ENCODE measurements at regions not wholly inside any gene's neighbourhood (a gene's known extent, or its start where the extent isn't known, plus 50 kb on each side); places are given as distances from the start of the nearest gene placed in this dataset.

DNA sequence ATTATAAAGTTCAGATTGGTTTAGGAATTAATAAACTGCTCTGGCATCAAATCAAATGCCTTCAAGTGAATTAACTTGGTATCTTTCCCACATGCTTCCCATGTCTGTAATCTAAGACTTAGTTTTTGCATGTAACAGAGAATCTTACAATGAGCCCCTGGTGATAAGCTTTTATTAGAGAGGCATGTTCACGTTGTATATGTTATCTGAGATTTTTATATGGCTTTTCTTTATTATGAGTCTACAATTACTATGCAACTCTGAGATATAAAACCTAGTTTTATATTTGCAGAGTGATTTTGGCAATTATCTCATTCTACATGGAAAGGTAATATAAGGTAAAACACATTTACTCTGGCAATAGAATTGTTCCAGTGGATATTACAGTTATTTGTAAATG, 1578.4 kb upstream of the IGFBP7 start:
- no peak for DNase-seq (ENCODE audit: low read depth)

DNA sequence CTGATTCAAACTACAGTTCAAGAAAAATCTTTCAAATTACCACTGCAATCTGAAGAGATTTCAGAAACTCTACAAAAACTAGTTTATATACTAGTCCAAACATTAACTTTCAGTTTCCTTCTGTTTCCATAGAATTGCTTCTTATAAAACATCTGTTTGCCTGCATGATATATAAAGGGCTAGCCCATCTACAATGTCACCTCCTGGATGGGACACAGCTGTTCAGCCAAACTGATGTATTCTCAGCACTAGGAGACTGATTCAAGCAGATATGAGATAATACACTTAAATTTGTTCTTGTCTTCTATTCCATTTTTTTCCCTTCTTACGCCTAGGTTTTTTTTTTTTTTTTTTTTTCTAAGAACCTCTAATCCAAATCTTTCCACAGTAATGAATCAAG, 1569.7 kb upstream of the IGFBP7 start:
- DNase-seq (ENCODE audit: low read depth), result no peak

DNA sequence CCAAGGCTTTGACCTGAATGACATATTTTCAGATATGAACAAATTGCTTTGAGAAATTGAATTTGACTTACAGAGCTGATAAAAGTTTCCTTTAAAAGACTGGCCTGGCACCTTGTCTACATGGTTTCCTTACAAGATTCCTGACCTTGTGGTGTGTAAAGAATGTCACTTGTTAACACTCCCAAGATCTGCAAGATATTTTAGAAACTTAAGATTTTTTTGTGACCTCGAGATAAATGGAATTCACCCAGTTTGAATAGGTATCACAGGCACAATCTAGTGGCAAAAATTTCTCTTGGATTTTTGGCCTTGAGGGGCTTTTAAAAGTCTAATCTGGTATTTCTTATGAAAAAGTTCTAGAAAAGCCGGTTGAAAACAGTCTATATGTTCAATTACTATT, 1568.9 kb upstream of the IGFBP7 start:
- DNase-seq (ENCODE audit: low read depth), result no peak

DNA sequence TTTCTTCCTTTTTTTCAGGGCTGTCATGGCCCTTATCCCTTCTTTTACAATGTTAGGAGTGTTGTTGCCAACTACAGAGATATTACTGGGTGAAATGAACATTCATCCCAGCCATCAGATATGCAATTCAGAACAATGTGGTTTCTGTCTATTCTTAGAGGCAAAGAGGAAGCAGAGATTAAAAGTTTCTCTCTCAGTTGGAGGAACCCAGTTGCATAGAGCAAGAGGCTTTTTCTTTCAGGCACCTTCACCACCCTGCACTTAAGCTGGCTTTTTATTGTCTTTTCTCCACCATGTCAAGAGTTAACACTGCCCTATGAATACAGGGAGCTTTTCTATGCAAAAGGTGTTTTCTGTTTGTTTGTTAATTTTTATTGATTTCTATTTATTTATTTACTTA, 1559.6 kb upstream of the IGFBP7 start:
- DNase-seq (ENCODE audit: low read depth), result no peak

DNA sequence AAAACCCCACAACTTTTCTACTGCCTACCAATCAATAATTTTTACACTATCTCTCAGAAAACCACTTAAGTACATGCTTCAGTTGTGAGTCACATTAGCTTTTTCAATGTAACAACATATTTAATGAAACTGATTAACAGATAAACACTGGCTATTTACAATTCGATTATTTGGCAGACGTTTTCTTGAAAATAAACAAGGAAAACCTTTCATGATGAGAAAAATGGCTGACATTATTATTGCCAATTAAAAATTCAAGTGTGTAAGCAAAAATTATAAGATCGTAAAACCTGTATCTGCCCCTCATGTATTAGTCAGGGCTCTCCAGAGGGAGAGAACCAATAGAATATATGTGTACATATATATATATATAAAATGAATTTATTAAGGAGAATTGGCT, 1555.5 kb upstream of the IGFBP7 start:
- no peak for DNase-seq (ENCODE audit: low read depth)

DNA sequence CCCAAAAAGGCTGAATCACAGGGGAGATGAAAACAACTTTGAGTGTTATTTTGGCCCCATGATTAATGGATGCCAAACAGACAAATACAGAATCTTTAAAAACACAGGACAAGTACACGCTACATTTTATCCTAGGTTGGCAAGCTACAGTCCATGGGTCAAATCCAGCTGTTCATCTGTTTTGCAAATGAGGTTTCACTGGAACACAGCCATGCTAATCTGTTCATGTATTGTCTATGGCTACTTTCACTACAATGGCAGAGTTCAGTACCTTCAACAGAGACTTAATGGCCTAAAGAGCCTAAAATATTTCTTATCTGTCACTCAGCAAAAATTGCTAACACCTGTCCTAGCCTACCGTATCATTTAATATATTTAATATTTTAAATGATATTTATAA, 1548.5 kb upstream of the IGFBP7 start:
- no peak for DNase-seq (ENCODE audit: low read depth)

DNA sequence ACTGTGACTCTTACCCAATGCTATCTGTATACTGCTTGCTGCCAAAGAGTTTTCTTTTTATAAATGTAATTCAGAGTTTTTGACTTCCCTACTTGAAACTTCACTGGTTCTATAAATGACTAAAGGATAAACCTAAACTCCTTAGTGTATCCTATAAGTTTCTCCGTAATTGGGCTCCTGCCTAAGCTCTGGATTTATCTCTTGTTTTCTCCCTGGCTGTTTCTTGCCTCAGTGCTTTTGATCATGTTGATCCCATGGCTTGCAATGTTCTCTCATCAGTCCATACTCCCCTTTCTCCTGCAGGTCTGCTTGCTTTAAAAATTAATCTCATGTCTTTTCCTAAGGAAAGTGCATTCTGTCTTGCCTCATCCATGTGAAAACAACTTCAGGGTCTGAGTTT, 1543.1 kb upstream of the IGFBP7 start:
- no peak for DNase-seq (ENCODE audit: low read depth)

DNA sequence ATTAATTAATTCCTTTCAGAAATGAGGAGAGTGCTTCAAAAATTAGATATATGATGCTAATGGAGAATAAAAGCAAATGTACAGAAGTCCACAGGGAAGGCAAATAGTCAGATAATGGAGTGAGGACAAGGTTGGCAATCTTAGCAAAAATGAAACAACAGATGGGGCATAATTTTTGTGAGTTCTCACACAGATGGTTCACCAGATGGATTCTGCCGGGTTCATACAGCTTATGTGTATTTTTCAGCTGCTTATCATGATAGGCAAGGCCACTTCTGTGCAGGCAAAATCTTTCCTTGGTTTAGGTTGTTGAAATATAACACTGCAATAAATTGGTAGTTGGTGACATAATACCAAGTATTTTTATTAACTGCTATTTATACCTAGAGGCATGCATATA, 1539.0 kb upstream of the IGFBP7 start:
- no peak for DNase-seq (ENCODE audit: low read depth)

DNA sequence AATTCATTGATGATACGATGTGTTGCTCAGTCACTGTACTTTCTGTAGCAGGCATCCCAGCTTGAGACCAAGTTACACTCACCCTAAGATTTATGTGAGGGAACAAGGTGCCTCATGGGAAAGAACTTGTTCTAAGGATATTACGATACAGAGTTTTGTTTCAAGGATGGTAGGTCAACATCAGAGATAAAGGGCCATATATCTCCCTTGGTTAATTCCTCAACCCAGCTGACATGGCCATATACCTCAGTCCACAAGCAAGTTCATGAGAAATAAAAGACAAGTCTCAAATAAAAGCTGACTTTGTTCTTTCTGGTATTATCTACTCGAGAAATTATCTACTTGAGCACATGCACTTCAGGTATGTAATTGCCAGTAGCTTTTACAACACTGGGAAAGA, 1535.9 kb upstream of the IGFBP7 start:
- no peak for DNase-seq (ENCODE audit: low read depth)

DNA sequence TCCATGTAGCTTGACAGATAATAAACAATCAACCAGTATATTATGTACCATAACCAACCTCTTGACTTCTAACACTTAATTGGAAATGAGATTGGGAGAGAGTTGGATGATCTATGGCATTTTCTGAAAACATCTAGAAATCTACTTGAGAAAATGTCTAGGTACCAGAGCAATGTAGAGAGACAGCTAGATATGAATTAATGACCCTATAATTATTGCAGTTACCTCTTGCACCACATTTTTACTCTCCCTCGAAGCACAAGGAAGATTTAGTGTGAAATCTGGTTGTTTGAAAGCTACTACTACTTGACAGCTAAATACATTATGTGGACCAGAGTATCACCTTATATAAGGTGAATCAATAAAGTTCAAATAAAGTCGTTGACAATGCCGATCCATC, 1534.4 kb upstream of the IGFBP7 start:
- DNase-seq (ENCODE audit: low read depth), result no peak

DNA sequence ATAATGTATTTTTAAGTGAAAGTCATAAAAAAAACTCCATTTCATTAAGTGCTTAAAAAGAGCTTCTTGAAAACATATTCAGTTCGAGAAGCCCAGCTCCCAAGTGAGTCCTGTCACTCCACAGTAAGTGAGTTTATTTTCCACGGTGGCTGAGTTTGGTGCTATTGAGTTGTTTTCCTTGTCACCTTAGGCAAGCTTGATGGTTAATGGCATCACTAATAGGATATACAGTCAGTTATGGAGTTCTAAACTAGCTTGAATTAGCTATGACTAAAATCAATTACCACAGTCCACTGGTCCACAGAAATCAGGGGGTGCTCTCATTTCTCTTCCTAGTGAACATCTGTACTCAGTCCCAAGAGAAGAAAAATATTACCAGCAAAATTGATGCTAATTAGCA, 1526.2 kb upstream of the IGFBP7 start:
- no peak for DNase-seq (ENCODE audit: low read depth)

DNA sequence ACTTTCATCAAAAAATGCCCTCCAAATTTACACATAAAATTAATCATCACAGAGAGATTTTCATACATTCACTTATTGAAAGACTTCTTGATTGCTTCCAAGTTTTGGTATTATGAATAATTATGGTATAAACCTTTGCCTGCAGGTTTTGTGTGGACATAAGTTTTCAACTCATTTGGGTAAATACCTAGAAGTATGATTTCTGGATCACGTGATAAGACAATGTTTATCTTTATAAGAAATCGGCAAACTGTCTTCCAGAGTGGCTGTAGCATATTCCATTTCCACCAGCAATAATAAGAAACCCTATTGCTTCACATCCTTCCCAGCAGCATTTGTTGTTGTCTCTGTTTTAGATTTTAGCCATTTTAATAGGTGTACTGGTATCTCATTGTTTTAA, 1507.0 kb upstream of the IGFBP7 start:
- no peak for DNase-seq (ENCODE audit: low read depth)

DNA sequence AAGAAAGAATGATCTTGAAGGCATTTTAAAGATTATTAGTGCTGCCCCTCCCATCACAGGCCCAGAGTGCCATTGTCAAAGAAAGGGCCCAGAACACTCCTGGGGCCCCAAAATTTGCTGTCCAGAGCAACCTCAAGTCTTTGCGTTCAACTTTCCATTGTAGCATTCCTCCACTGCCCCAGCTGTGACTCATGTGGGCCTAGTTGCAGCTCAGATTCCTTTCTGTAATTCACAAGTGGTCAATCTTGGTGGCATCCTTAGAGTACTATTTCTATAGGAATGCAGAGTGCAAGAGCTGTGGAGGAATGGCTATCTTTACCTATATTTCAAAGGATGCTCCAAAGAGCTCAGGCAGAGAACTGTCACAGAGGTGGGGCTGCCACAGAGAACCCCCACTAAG, 1500.8 kb upstream of the IGFBP7 start:
- DNase-seq (ENCODE audit: low read depth), result no peak

DNA sequence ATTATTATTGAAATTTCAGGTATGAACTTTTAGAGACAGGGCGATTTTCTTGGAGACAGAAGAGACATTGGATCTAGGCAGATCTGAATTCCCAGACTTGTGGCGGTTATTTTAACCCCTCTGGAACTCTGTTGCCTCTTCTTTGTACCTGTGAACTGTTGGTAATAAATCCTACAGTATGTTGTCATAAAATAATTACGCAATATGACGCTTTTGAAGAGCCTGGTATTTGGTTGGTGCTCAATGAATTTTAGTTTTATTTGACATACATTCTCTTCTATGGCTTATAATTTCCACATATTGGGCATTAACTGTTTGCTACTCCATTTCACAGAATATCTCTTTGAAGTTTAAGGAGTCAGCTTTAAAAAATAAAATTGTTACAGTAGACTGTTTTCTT, 1496.1 kb upstream of the IGFBP7 start:
- DNase-seq (ENCODE audit: low read depth), result no peak

DNA sequence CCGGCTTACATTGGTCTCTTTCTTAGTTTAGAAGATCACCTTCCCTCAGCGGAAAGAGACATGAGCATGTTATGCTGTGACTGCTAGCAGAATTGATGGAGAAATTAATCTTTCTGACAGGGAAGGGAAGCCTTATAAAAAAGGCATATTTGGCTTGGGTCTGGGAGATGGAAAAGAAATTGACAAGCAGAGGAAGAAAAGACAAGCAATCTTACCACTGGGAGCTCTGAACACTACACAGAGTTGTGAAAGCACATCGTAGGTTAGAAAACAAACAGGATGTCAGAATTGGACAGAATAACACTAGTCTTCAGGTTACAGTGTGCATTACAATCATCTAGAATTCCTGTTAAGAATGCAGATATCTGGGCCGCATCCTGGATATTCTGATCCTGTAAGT, 1493.8 kb upstream of the IGFBP7 start:
- DNase-seq (ENCODE audit: low read depth), result no peak

DNA sequence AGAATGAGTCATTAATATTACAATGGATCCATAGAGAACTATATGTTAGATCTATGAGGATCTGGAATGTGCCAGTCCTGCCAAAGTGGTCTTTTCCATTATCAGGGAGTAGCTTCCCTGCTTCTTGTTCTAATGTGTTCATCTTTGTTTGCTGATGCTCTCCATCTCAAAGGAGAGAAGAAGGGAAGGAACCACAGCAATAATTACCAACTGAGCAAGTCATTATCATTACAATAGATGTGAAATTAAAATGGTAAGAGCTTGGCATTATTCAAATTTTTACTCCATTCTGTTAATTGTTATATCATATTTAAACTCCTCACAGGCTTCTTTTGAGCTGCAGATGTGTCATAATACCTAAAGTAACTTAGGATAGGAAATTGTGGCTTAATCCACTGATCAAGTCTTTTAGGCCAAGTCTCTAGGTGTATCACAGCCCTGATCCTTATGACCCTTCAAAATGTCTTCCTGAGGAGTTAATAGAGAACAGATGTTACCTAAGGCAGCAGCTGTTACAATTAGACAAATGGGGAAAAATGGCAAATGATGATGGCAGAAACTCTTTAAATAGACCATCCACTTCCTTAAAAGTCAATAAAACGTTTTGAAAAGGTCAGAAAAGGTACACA, 1492.7 kb upstream of the IGFBP7 start:
- DNase-seq (ENCODE audit: low read depth), result no peak

DNA sequence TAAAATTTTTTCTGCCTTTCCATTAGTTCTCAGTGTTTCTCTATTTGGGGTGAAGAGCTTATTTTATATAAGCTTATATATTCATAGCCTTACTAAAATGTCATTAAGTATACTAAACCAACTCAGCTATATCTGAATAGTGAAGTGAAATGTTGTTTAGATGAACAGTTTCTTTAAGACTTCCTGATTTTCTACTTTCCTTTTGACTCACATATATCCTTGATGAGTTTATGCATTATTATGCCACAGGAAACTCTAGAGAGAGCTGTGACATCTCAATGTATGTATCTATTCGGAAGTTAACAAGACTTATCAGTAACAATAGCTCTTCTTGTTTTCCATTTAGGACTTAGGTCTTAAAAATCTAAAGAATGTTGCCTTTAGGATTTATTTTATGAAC, 1491.8 kb upstream of the IGFBP7 start:
- no peak for DNase-seq (ENCODE audit: low read depth)

DNA sequence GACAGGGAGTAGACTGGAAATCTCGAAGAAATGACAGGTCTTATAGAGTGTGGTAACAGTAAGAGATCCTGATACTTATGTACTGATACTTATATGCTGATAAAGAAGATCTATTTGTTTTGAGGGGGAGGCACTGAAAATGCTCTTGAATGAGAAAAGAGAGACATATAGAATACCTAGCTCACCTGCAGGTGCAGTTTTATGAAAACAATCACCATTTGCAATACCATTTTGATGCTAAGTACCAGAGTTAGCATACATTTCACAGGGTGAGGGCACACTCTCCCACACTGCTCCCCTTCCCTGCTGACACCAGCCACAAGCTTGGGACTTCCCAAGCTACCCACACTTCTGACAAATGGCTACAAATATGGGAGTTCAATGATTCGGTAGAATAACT, 1490.1 kb upstream of the IGFBP7 start:
- DNase-seq (ENCODE audit: low read depth), result no peak

DNA sequence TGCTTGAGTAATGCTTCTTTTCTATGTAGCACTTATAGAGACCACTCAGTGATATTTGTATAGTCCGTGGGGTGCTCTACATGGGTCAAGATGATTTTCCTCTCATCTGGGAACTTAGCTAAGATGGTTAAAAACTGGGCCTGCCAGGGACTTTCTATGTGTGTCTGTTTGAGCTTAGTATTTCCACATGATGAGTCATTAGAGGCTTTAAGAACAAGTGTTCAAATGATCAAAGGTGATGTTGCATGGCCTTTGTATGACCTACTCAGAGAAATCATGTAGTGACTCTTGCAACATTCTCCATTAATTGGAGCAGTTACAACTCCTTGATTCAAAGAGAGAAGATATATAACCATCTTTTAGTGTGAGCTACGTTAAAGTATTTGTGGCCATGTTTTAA, 1480.5 kb upstream of the IGFBP7 start:
- DNase-seq (ENCODE audit: low read depth), result no peak

DNA sequence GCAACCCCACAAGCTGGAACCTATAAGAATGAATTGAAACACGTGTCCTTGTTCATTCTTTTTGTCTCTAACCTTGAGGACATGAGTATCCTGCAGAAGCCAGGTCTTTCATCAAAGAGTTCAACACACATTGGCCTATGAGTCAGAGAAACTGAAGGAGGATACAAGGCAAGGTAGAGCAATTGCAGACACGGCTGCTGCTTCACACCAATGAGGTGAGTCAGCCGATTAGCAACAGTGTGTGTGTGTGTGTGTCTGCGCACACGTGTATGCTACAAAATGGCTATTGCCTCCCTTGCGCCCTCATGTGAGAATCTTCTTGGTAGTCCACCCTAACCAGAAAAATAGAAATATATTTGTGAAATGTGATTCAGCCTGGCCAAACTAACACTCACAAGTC, 1477.7 kb upstream of the IGFBP7 start:
- no peak for DNase-seq (ENCODE audit: low read depth)

DNA sequence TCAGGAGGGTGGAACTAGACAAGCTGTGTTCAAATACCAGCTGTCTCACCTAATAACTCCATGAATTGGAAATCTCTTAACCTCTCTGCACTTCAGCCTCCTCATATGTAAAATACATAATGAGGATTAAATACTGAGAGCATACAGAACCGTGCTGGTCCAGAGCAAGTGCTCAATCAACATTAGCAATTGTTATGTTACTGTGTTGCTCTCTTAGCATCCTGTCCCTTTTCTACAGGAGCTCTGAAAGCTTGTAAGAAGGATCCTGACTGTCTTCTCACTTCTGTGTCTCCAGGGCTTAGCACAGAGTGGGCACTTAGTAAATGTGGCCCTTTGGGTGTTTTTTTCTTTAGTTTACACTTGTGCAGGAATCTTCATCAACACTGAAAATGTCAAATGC, 1456.1 kb upstream of the IGFBP7 start:
- DNase-seq (ENCODE audit: low read depth), result no peak

DNA sequence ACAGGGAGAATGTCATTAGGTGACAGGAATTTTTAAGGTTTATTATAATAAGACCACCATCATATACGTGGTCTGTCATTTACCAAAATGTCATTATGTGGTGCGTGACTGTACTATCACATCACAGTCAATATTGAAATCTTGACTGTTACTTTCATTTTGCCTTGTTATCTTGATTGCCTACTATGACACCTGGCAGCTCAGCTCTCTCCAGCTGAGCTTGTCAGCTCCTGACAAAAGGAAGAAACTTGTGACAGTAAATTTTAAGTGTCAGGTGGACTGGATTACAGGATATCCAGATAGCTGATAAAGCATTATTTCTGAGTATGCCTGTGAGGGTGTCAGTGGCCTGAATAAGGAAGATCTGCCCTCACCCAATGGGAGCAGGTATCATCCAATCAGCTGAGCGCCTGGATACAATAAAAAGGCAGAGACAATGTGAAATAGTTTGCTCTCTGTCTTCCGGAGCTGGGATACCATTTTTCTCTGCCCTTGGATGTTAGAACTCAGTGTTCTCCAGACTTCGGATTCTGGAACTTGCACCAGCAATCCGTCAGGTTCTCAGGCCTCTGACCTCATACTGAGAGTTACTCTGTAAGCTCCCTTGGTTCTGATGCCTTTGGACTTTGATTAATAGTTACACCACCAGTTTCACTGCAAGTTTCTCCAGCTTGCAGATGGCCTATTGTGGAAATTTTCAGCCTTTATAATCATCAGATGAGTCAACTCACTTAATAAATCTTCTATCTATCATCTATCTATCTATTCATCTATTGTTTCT, 1454.7 kb upstream of the IGFBP7 start:
- DNase-seq (ENCODE audit: low read depth), result no peak

DNA sequence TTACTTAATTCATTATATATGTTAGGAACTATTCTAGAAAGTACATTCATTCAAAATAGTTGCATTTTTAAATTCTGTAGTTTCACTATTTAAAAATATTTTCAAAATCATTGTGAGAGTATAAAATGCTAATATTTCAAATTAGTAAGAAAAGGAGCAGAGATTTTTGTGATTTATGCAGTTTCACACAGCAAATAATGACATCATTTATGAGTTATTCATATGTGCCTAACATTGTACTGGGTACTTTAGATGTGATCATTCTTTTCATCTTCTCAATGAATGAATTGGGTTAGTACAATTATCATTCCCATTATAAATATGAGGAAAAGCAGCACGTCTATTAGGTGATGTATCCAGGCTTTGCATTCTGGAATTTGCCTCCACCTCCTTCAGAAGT, 1451.0 kb upstream of the IGFBP7 start:
- DNase-seq (ENCODE audit: low read depth), result no peak

DNA sequence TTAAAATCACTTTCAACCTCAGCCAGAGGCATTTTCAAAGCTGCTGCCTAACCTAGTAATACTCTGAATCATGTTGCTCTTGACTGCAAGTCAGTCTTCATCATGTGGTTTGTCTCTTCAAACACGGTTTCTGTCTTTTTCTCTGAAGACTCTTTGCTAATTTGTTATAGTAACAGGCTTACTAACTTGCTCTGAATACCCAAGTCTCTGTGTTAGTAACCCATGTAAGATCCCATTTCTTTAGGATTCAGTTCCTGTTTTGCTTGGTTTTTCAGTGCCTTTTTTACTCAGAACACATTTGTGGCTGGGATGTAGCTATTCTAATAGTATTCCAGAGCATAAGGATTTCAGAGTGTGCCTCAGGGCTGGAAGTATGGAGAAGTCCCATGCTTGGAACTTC, 1450.6 kb upstream of the IGFBP7 start:
- DNase-seq (ENCODE audit: low read depth), result no peak
